NCI-H146 (cell line): ENCODE measurements at regions not wholly inside any gene's neighbourhood (a gene's known extent, or its start where the extent isn't known, plus 50 kb on each side); places are given as distances from the start of the nearest gene placed in this dataset.

Experiments used
- DNase-seq: peaks from one replicate; lab custom pipeline; 2025; lab: John Stamatoyannopoulos, UW

DNA sequence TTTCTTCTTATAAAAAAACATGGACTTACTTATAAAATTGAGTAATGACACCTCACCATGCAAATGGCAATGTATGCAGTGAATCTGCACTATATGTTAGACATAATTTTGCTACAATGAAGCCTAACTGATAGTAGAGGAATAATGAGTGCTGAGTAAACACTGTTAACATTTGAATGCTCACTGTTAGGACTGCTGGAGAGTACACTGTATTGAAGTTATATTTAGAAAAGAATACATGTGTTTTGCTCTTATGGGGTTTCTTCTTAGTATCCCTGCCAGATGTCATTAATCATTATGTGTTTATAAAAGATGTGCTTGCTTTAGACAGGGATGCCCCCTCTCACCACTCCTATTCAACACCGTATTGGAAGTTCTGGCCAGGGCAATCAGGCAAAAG lies 111.1 kb upstream of the ZP4 start:
- no peak for DNase-seq

DNA sequence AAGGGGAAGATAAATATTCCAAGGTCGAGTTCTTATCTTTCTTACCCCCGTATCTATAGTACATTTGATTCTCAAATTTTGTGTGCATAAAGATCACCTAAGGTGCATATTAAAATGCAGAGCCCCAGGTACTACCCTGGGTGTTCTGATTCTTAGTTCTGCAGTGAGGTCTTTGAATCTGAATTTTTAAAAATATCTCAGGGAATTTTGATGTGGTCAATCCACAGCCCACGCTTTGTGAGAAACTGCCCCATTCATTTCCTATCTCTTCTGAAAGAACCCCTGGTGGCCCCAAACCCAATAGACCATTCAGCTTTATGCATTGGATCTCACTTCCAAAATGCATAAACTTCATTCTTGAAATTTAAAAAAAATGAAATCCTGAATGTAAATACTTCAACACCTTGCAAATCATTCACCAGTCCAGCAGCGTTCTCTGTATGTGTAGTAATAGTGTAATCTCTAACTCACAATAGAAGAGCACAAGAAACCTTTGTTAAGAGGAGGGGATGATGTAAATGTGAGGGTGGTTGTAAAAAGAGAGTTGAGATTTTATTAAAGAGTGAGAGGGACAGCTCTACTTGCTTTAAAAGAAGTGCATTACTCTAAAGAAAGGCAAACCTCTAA lies 108.8 kb upstream of the ZP4 start:
- DNase-seq, result no peak

DNA sequence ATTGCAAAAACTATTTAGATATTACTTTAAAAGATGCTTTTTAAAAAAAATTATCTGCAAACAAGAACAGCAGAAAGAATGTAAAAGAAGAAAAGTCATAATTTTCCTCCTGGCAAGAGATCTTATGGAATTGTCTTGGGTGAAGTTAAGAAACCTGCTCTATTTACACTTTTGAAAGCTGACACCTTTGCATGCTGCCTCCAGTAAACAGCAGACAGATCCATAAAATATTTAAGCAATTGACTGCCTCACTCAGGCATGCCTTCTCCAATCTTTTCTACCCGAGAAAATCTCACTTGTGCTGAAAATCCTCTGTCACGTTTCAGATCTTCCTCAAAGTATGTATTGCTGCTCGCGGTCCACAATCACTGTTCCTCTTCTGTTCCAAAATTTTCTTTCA lies 107.9 kb upstream of the ZP4 start:
- no peak for DNase-seq

DNA sequence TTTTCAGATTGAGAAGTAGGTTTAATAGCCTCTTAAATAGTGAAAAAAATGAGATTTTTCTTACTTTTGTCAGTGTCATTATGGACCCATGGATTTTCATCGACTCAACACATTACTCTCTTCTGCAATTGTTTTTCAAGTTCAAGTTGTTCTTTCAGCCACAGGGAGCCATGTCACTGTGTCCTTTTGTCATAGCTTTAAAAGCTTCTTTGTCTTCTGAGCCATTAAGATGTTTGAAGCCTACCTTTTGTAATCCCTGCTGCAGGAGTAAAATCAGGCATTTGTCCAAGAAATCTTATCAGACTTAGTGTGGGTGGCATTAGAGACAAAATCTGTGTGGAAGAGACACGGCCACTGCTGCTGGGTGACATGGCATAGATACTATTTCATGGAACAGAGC lies 92.8 kb upstream of the ZP4 start:
- DNase-seq, result no peak

DNA sequence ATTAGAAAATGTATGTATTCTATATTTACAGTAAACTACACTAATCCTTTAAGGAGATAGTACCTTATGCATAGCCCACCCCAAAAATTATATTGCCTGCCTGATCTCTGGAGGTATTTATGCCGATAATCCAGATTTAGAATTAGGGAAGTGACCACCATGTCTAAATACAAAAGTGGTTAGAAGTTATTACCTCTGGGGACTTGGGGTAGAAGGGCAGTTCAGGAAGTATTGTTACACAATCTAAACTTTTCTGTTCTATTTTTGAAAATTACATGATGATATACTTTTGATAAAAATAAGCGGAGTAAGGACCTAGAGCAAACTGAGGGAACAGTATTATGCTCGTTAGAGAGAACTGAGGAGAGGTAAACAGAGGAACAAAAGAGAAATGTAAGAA lies 90.5 kb upstream of the ZP4 start:
- DNase-seq, result no peak

DNA sequence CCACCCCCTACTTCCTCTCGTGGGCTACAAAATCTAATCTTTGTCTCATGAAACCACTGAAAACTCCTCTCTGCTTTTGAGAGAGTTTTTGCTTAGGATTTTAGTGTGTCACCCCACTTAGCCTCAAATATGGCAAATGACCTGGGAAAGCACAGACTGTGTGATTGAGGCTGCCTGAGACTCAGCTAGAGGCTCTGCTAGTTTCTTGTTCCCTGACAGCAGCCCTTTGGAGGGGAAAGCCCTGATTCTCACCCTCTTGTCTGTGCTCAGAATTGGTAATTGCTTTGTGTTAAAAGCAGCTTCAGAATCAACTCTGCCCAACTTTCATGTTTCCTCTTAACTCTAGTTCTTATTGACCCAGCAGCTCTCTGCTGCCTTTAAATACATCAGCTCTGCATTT lies 85.6 kb upstream of the ZP4 start:
- no peak for DNase-seq

DNA sequence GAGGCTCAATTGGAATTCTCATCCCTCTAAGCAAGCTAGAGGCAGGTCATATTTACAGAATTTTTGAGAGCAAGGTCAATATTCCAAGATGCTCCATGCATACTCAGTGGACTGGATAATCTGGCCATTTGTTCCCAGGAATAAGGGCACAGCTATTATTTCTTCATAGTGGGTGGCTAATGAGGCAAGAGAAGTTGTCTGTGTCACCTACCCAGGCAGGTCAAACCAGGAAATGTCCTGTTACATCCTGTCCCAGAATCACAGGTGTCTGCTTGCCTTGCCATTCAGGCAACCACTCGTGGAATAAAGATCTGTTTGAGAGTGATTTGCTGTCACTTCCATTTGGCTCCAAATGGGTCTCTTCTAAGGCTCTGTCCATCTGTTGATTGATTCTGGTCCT lies 85.2 kb upstream of the ZP4 start:
- no peak for DNase-seq

DNA sequence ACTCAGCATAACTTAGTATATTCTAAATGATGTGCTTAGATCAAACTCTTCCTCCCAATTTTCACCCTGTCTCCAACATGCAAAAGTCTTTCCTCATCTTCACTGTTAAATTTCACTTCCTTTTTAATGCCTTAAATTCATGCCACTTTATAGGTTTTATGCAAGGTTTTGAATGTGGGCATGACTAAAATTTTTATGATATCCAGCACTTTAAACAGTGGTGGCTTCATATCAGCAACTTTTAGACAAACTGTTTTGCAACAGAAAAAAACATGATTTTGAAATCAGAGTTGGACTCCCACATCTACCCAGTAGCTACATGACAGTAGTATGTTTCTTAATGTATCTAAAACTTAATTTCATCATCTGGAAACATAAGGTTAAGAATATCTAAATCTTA lies 84.7 kb upstream of the ZP4 start:
- DNase-seq, result no peak

DNA sequence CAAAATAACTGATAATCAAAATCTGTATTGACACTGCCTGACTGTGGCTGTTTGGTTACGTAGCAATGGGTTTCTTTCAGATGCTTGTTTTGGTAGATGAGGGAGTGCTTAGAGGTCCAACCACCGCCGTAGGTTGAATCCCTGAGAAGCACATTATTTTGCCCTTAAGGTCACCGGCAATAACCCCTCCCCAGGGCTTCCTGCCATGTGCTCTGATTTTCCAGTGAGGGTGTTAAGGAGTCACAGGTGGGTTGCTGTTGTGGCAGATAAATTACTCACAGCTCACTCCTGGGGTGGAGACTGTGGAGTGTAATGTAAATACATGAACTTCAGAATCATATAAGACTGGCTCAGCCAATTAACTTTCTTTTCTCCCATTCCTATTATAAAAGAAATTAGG lies 81.5 kb upstream of the ZP4 start:
- no peak for DNase-seq

DNA sequence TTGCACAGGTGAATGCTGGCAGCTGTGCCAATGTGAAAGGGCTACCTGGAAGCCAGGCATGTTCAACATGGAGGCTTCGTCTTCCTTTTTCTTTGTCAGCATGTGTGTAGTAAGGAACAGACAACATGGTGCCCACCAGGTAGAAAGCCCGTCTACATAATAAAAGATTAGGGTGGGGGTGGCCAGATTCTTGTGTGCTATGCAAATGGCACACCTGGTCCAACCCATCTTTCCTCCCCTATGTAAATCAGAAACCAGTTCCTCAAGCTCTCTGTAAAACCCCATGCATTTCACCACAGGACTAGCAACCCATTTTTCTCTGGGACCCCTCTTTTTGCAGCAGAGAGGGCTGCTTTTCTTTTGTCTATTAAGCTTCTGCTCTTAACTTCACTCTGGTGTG lies 72.3 kb upstream of the ZP4 start:
- no peak for DNase-seq

DNA sequence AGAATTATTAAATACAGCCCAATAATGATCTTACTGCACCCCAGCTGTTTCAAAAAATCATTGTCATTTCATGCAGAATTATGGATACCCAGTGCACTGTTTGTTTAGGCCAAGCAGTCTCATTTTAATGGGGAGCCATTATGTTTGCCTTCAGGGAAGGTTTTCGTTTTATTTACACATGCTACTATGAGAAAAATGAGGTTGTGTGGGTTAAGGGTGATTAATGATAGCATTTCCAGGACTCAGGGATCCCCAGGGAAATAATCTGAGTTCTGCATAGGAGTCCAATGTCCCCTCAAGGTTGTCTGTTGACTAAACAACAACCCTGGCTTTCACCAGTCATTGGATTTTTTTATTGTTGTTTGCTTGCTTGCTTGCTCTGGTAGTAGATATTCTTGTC lies 71.0 kb upstream of the ZP4 start:
- no peak for DNase-seq

DNA sequence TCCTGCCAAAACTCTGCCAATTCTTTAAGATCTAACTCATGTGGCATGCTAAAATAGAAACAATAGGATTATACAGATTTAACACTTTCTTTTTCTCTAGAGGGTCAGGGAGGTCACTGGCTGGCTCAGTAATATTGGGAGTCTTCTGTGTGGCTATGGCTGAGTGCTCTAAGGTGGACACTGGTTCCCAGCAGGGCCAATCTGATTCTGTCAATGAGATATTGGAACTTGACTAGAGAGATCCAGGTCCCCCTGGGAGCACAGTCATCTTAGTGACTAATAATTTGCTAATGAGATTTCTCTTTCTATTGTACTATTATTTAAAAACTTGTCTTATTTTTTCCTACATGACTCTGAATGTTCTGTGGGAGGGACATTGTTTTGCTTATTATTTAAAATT lies 69.1 kb upstream of the ZP4 start:
- no peak for DNase-seq

DNA sequence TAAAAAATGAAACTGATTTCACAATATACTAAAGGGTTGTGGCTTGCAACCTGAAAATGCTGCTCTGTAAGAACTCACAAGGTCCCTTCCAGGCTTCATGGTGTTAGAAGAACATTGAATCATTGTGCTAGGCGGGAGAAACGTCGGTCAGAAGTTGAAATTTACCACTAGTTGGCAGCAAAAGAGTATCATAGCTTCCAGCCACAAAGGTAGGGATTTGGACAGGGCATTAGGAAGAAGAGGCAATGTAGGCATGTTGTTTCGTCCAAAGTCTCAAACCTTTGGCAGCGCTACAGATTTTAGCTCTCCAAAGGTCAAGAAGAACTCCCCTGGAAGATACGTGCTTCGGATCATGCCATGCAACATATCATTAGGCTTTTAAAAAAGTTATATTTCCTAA lies 62.5 kb upstream of the ZP4 start:
- no peak for DNase-seq
